IPS DF 6.9 (cell line): ENCODE measurements at regions not wholly inside any gene's neighbourhood (a gene's known extent, or its start where the extent isn't known, plus 50 kb on each side); places are given as distances from the start of the nearest gene placed in this dataset.

Experiments used
- DNase-seq: peaks from one replicate; pipeline ENCODE4 v3.0.0-alpha.2; 2013; ENCODE audit warnings: low read depth, low spot score
- H3K27ac ChIP-seq: one replicate; pipeline ENCODE4 v1.5.1; 2013; ENCODE audit warnings: low read length, control low read depth
- H3K27me3 ChIP-seq: 2 replicates; pipeline ENCODE4 v1.6.1; 2013; ENCODE audit warnings: mild to moderate bottlenecking, low read length; ENCODE audit not compliant: control insufficient read depth, insufficient read depth
- H3K36me3 ChIP-seq: 2 replicates; pipeline ENCODE4 v1.6.1; 2013; ENCODE audit warnings: low read length; ENCODE audit not compliant: control insufficient read depth, insufficient read depth
- H3K4me1 ChIP-seq: 2 replicates; pipeline ENCODE4 v1.6.1; 2013; ENCODE audit warnings: low read length; ENCODE audit not compliant: control insufficient read depth, insufficient read depth
- H3K4me3 ChIP-seq: 2 replicates; pipeline ENCODE4 v1.5.1; 2013; ENCODE audit warnings: mild to moderate bottlenecking, low read length
- H3K9me3 ChIP-seq: 2 replicates; pipeline ENCODE4 v1.6.1; 2013; ENCODE audit warnings: low read length, inconsistent platforms; ENCODE audit not compliant: control insufficient read depth, insufficient read depth
- WGBS: extraction: QIAGEN DNeasy Blood & Tissue Kit; methylation state at CpG from one replicate; pipeline ENCODE4 v1.1.7; 2013; ENCODE audit warnings: mixed read lengths, missing lambda C conversion rate; ENCODE audit not compliant: insufficient read length, insufficient coverage; 5-methylcytosine and 5-hydroxymethylcytosine counted together

- H3K4me1 ChIP-seq = no peaks in the 10 kb centered on the region; the same call in none of the 2 replicates
- no peaks in the 10 kb centered on the region for H3K36me3 ChIP-seq
- H3K27me3 ChIP-seq = no peaks in the 10 kb centered on the region
- H3K4me3 ChIP-seq = no peak overlapping the region
- H3K27ac ChIP-seq = no peak overlapping the region
- H3K9me3 ChIP-seq = no peaks in the 10 kb centered on the region
- DNase-seq = no peak
- no CpG with 5 or more reads among the region's 2 CpGs for WGBS
Observed at GRCh38 chr1:181255270-181255929, 166.9 kb downstream of the IER5 start.

- Histone ChIP-seq H3K36me3 (no peaks in the 10 kb centered on the region), H3K27ac (no peak overlapping the region), H3K9me3 (no peaks in the 10 kb centered on the region), H3K4me1 (no peaks in the 10 kb centered on the region; the same call in 1 of the 2 replicates), H3K4me3 (no peak overlapping the region), H3K27me3 (no peaks in the 10 kb centered on the region)
- 100% methylated on average over 1 of the region's 5 CpGs for WGBS
- no peak for DNase-seq
Observed at GRCh38 chr1:181257117-181257516, 168.6 kb downstream of the IER5 start.

- no peaks in the 10 kb centered on the region for H3K36me3 ChIP-seq
- H3K4me1 ChIP-seq = no peaks in the 10 kb centered on the region; the same call in 1 of the 2 replicates
- no peak overlapping the region for H3K4me3 ChIP-seq
- H3K9me3 ChIP-seq = no peaks in the 10 kb centered on the region
- H3K27ac ChIP-seq = no peak overlapping the region
- no peaks in the 10 kb centered on the region for H3K27me3 ChIP-seq
- no peak for DNase-seq
- no CpG with 5 or more reads among the region's 5 CpGs for WGBS
Observed at GRCh38 chr1:181259026-181259745, 170.7 kb downstream of the IER5 start.

- no peak overlapping the region for H3K4me3 ChIP-seq
- WGBS = no CpG with 5 or more reads among the region's 3 CpGs
Observed at GRCh38 chr1:181260271-181260670, 171.8 kb downstream of the IER5 start.

GRCh38 chr1:181260994-181261393 lies 172.5 kb downstream of the IER5 start:
- DNase-seq = no peak
- no CpG with 5 or more reads among the region's 1 CpG for whole genome bisulfite sequencing
- no peaks in the 10 kb centered on the region for H3K36me3 ChIP-seq

More at GRCh38 chr1:181260271-181260670, 171.8 kb downstream of the IER5 start:
- no peak for DNase-seq
- no peaks in the 10 kb centered on the region for H3K27me3 ChIP-seq
- no peaks in the 10 kb centered on the region for H3K9me3 ChIP-seq
- H3K36me3 ChIP-seq = no peaks in the 10 kb centered on the region
- no peak overlapping the region for H3K27ac ChIP-seq
- no peaks in the 10 kb centered on the region; the same call in 1 of the 2 replicates for H3K4me1 ChIP-seq

GRCh38 chr1:181262069-181262468 lies 173.6 kb downstream of the IER5 start:
- WGBS = no CpG with 5 or more reads among the region's 1 CpG
- H3K4me1 ChIP-seq = no peaks in the 10 kb centered on the region; the same call in 1 of the 2 replicates
- DNase-seq = no peak

More at GRCh38 chr1:181260994-181261393, 172.5 kb downstream of the IER5 start:
- no peaks in the 10 kb centered on the region; the same call in 1 of the 2 replicates for H3K4me1 ChIP-seq
- H3K27me3 ChIP-seq = no peaks in the 10 kb centered on the region
- no peak overlapping the region for H3K4me3 ChIP-seq
- no peaks in the 10 kb centered on the region for H3K9me3 ChIP-seq
- no peak overlapping the region for H3K27ac ChIP-seq

GRCh38 chr1:181263444-181263843 lies 174.9 kb downstream of the IER5 start:
- Histone ChIP-seq H3K27me3 (no peaks in the 10 kb centered on the region), H3K4me1 (no peaks in the 10 kb centered on the region; the same call in 1 of the 2 replicates), H3K9me3 (no peaks in the 10 kb centered on the region), H3K4me3 (no peak overlapping the region), H3K27ac (no peak overlapping the region), H3K36me3 (no peaks in the 10 kb centered on the region)
- no peak for DNase-seq
- no CpG with 5 or more reads among the region's 2 CpGs for WGBS

More at GRCh38 chr1:181262069-181262468, 173.6 kb downstream of the IER5 start:
- Histone ChIP-seq H3K36me3 (no peaks in the 10 kb centered on the region), H3K9me3 (no peaks in the 10 kb centered on the region), H3K27me3 (no peaks in the 10 kb centered on the region), H3K4me3 (no peak overlapping the region), H3K27ac (no peak overlapping the region)

- Histone ChIP-seq H3K27ac (no peak overlapping the region), H3K9me3 (no peaks in the 10 kb centered on the region), H3K4me3 (no peak overlapping the region), H3K4me1 (no peaks in the 10 kb centered on the region), H3K36me3 (no peaks in the 10 kb centered on the region), H3K27me3 (no peaks in the 10 kb centered on the region)
- WGBS = no CpG with 5 or more reads among the region's 3 CpGs
- no peak for DNase-seq
Observed at GRCh38 chr1:181264821-181265220, 176.3 kb downstream of the IER5 start.

- no peaks in the 10 kb centered on the region; the same call in 1 of the 2 replicates for H3K9me3 ChIP-seq
- no peaks in the 10 kb centered on the region for H3K27me3 ChIP-seq
- no peak overlapping the region for H3K27ac ChIP-seq
- H3K36me3 ChIP-seq = no peaks in the 10 kb centered on the region
- no peak overlapping the region for H3K4me3 ChIP-seq
- no peaks in the 10 kb centered on the region for H3K4me1 ChIP-seq
- no peak for DNase-seq
Observed at GRCh38 chr1:181284978-181285377, 196.5 kb downstream of the IER5 start.

GRCh38 chr1:181295217-181295616 lies 188.1 kb upstream of the CACNA1E start:
- no peaks in the 10 kb centered on the region for H3K4me1 ChIP-seq
- H3K4me3 ChIP-seq = no peak overlapping the region
- no peak for DNase-seq
- no peaks in the 10 kb centered on the region for H3K9me3 ChIP-seq
- H3K36me3 ChIP-seq = no peaks in the 10 kb centered on the region
- no CpG with 5 or more reads among the region's 3 CpGs for WGBS
- no peak overlapping the region for H3K27ac ChIP-seq
- no peaks in the 10 kb centered on the region for H3K27me3 ChIP-seq
